C4-2B (cell line): ENCODE measurements at regions not wholly inside any gene's neighbourhood (a gene's known extent, or its start where the extent isn't known, plus 50 kb on each side); places are given as distances from the start of the nearest gene placed in this dataset.

ENCODE experiments used
- ZFX ChIP-seq: fragments of 450-650 bp; IDR thresholded peaks from 2 replicates; pipeline ENCODE4 v1.6.1; 2017
- TF ChIP-seq, protein P1 (sequence below): fragments of 450-650 bp; conservative IDR thresholded peaks from 2 replicates; pipeline ENCODE4 v1.5.1; 2017; ENCODE audit warnings: mild to moderate bottlenecking

GRCh38 chr12:93042684-93043083, 113.6 kb upstream of the EEA1 start:
- TF ChIP-seq, protein P1, sequence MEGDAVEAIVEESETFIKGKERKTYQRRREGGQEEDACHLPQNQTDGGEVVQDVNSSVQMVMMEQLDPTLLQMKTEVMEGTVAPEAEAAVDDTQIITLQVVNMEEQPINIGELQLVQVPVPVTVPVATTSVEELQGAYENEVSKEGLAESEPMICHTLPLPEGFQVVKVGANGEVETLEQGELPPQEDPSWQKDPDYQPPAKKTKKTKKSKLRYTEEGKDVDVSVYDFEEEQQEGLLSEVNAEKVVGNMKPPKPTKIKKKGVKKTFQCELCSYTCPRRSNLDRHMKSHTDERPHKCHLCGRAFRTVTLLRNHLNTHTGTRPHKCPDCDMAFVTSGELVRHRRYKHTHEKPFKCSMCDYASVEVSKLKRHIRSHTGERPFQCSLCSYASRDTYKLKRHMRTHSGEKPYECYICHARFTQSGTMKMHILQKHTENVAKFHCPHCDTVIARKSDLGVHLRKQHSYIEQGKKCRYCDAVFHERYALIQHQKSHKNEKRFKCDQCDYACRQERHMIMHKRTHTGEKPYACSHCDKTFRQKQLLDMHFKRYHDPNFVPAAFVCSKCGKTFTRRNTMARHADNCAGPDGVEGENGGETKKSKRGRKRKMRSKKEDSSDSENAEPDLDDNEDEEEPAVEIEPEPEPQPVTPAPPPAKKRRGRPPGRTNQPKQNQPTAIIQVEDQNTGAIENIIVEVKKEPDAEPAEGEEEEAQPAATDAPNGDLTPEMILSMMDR: no peak
- TF ChIP-seq ZFX: no peak
